GM21529 (cell line): ENCODE measurements at regions not wholly inside any gene's neighbourhood (a gene's known extent, or its start where the extent isn't known, plus 50 kb on each side); places are given as distances from the start of the nearest gene placed in this dataset.

Experiments
- ATAC-seq: cut with Tn5 transposase; IDR thresholded peaks from one replicate; pipeline ENCODE4 v1.9.1; 2021; ENCODE audit not compliant: unreplicated experiment

GRCh38 chr14:85978582-85979250 lies 448.8 kb downstream of the FLRT2 start:
- no peak for ATAC-seq

- ATAC-seq: no peak
Measured at GRCh38 chr14:85974602-85975001, 444.7 kb downstream of the FLRT2 start.

- ATAC-seq: no peak
Measured at GRCh38 chr14:85963486-85963885, 433.5 kb downstream of the FLRT2 start.

- ATAC-seq: no peak
Measured at GRCh38 chr14:85960756-85961155, 430.8 kb downstream of the FLRT2 start.

- ATAC-seq: no peak
Measured at GRCh38 chr14:85959063-85959462, 429.1 kb downstream of the FLRT2 start.

- no peak for ATAC-seq
Measured at GRCh38 chr14:85958069-85958468, 428.1 kb downstream of the FLRT2 start.

GRCh38 chr14:85953265-85953664 lies 423.3 kb downstream of the FLRT2 start:
- no peak for ATAC-seq

- ATAC-seq: no peak
Measured at GRCh38 chr14:85948153-85948552, 418.2 kb downstream of the FLRT2 start.

GRCh38 chr14:85947461-85948139 lies 417.7 kb downstream of the FLRT2 start:
- no peak for ATAC-seq

- ATAC-seq: no peak
Measured at GRCh38 chr14:85943192-85943591, 413.2 kb downstream of the FLRT2 start.

- ATAC-seq: peak; percentile 47
Measured at GRCh38 chr14:85934886-85935254, 404.9 kb downstream of the FLRT2 start.

GRCh38 chr14:85934123-85934885 lies 404.4 kb downstream of the FLRT2 start:
- peak; percentile 92 for ATAC-seq

- ATAC-seq: no peak
Measured at GRCh38 chr14:85921241-85921640, 391.3 kb downstream of the FLRT2 start.

- ATAC-seq: no peak
Measured at GRCh38 chr14:85917716-85918115, 387.8 kb downstream of the FLRT2 start.

GRCh38 chr14:85915711-85916110 lies 385.8 kb downstream of the FLRT2 start:
- ATAC-seq: no peak

GRCh38 chr14:85912141-85912540 lies 382.2 kb downstream of the FLRT2 start:
- ATAC-seq: no peak

GRCh38 chr14:85911044-85911443 lies 381.1 kb downstream of the FLRT2 start:
- no peak for ATAC-seq

GRCh38 chr14:85909581-85909980 lies 379.6 kb downstream of the FLRT2 start:
- no peak for ATAC-seq

GRCh38 chr14:85907536-85907935 lies 377.6 kb downstream of the FLRT2 start:
- no peak for ATAC-seq

- no peak for ATAC-seq
Measured at GRCh38 chr14:85897808-85898207, 367.9 kb downstream of the FLRT2 start.

GRCh38 chr14:85895603-85896002 lies 365.7 kb downstream of the FLRT2 start:
- ATAC-seq: no peak

- no peak for ATAC-seq
Measured at GRCh38 chr14:85892251-85892650, 362.3 kb downstream of the FLRT2 start.
